ENCODE measurements at regions not wholly inside any gene's neighbourhood (a gene's known extent, or its start where the extent isn't known, plus 50 kb on each side); places are given as distances from the start of the nearest gene placed in this dataset.
A peak's percentile ranks its signal among the peaks of the same experiment; 100 is the strongest.

DNA sequence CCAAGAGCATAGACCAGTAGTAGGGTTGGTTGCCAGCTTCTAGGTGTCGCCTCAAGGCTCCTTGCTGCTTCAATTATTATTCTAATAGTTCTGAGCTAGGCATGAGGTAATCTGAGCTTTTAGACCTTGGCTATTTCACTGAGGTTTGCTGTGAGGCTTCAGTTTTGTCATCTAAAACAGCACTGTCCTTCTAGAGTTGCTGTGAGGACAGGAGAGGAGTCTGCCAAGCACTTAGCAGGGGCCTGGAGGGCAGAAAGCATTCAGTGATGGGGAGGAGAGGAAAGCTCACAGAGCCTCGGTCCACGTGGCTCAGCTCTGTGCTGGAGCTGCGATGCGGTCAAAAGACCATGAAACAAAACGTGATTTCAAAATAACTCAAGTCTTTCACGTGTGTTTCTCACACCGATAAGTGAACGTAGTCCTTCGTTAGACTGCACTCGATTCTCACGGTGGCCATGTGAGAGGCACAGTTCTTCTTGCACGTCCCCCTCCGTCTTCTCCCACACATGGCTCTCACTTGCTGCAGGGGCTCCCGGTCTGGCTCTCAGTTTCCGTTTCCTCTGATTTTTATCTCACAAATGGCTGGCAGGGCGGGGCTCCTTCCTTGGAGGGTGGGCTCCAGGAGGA is 113.7 kb downstream of the B3GNT2 start:
- Mint-ChIP-seq H3K9me3 (no peaks in the 10 kb centered on the region), H3K36me3 (no peaks in the 10 kb centered on the region), H3K4me3 (no peak overlapping the region), H3K4me1 (peaks cover 49% of the 10 kb centered on the region), H3K27ac (peak overlapping the region; percentile 92), H3K27me3 (ENCODE audit: insufficient read depth, low read depth) (peaks cover 3% of the 10 kb centered on the region)
- Histone ChIP-seq H3K36me3 (no peaks in the 10 kb centered on the region), H3F3A (ENCODE audit: low read depth) (peaks cover 14% of the 10 kb centered on the region), H3K27me3 (no peaks in the 10 kb centered on the region), H3K9ac (no peak overlapping the region), H3K4me2 (peak overlapping the region; percentile 20), H2AFZ (replicated peaks) (peak overlapping the region; percentile 86), H3K9me3 (ENCODE audit: low read depth) (no peaks in the 10 kb centered on the region), H3K79me2 (ENCODE audit: low read depth) (no peaks in the 10 kb centered on the region), H3K4me1 (peaks cover 39% of the 10 kb centered on the region), H3K4me3 (no peak overlapping the region), H4K20me1 (ENCODE audit: low read depth) (no peaks in the 10 kb centered on the region), H3K27ac (no peak overlapping the region)
- TF ChIP-seq EZH2phosphoT487 (IDR thresholded peaks at IDR 0.05) = no peak
- TF ChIP-seq, protein P1, sequence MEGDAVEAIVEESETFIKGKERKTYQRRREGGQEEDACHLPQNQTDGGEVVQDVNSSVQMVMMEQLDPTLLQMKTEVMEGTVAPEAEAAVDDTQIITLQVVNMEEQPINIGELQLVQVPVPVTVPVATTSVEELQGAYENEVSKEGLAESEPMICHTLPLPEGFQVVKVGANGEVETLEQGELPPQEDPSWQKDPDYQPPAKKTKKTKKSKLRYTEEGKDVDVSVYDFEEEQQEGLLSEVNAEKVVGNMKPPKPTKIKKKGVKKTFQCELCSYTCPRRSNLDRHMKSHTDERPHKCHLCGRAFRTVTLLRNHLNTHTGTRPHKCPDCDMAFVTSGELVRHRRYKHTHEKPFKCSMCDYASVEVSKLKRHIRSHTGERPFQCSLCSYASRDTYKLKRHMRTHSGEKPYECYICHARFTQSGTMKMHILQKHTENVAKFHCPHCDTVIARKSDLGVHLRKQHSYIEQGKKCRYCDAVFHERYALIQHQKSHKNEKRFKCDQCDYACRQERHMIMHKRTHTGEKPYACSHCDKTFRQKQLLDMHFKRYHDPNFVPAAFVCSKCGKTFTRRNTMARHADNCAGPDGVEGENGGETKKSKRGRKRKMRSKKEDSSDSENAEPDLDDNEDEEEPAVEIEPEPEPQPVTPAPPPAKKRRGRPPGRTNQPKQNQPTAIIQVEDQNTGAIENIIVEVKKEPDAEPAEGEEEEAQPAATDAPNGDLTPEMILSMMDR (IDR thresholded peaks at IDR 0.05) = no peak
- no peak for TF ChIP-seq EZH2 (IDR thresholded peaks at IDR 0.05)
- no peak for DNase-seq (ENCODE audit: low spot score)

DNA sequence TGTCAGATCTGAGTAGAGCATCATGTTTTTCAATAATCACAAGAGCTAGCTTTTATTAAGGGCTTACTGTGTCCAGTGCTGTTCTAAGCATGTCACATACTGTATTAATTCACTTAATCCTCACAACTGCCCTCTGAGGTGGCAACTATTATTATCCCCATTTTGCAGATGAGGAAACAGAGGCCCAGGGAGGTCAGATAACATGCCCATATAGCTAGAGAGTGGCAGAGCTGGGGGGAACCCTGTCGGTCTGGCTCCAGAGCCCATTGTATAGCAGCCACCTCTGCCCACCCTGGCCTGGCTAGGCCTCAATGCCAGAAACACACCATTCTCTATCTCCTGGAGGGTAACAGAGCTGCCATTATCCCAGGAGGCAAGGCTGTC is 113.2 kb downstream of the B3GNT2 start:
- Mint-ChIP-seq H3K36me3 (no peaks in the 10 kb centered on the region), H3K27ac (no peak overlapping the region), H3K4me3 (no peak overlapping the region), H3K27me3 (ENCODE audit: insufficient read depth, low read depth) (peaks cover 3% of the 10 kb centered on the region), H3K4me1 (peaks cover 54% of the 10 kb centered on the region), H3K9me3 (no peaks in the 10 kb centered on the region)
- Histone ChIP-seq H3K4me3 (no peak overlapping the region), H3K4me2 (peak overlapping the region; percentile 20), H3K27ac (no peak overlapping the region), H4K20me1 (ENCODE audit: low read depth) (no peaks in the 10 kb centered on the region), H3K36me3 (no peaks in the 10 kb centered on the region), H3K27me3 (no peaks in the 10 kb centered on the region), H3K79me2 (ENCODE audit: low read depth) (no peaks in the 10 kb centered on the region), H3F3A (ENCODE audit: low read depth) (peaks cover 14% of the 10 kb centered on the region), H3K9ac (no peak overlapping the region), H3K4me1 (peaks cover 44% of the 10 kb centered on the region), H2AFZ (replicated peaks) (peak overlapping the region; percentile 86), H3K9me3 (ENCODE audit: low read depth) (no peaks in the 10 kb centered on the region)
- no peak for TF ChIP-seq EZH2 (IDR thresholded peaks at IDR 0.05)
- TF ChIP-seq, protein P1 (IDR thresholded peaks at IDR 0.05) = no peak
- TF ChIP-seq EZH2phosphoT487 (IDR thresholded peaks at IDR 0.05) = no peak
- no peak for DNase-seq (ENCODE audit: low spot score)

DNA sequence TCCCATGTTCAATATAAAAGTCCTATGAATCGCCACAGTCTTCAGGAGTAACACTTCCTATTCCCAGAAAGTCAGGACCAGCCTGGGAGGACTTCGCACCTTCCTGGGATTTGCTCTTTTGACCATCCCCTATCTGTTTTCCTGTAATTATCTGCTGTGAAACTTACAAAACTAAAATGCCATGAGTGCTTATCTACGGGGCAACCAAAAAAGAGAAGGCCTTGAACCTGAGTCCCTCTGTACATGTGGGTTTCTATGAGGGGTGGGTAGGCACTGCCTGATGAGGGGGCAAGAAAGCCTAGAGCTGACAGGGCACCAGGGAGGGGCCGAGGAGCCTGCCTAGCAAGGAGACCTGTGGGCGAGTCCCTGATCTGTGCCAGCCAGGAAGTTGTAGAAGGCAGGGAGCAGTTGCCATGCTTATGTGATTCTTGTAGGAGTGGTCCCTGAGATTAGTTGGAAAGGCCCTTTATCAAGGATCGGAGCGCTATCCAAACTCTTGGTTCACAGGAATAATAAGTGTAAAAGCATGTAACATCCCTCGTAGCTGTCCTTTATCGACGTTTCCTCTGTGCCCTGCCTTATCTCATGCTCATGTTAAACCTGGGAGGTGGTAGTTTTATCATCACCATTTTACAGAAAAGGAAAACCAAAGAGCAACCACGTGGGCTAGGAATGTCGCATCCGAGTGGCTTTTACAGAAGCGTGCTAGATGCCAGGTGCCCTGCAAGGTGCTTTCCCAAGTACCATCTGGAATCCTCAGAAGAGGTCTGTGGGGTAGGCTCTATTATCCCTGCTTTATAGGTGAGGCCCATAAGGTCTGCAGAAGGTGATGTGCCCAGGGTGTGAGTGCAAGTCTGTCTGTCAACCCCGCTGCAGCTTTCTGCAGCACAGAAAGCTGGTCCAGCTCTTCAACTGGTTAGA is 111.8 kb downstream of the B3GNT2 start:
- Mint-ChIP-seq H3K27me3 (ENCODE audit: insufficient read depth, low read depth) (peaks cover 3% of the 10 kb centered on the region), H3K9me3 (no peaks in the 10 kb centered on the region), H3K36me3 (no peaks in the 10 kb centered on the region), H3K4me1 (peaks cover 56% of the 10 kb centered on the region), H3K27ac (peak overlapping the region; percentile 83), H3K4me3 (no peak overlapping the region)
- no peak overlapping the region for H3K4me3 ChIP-seq
- H4K20me1 ChIP-seq (ENCODE audit: low read depth) = no peaks in the 10 kb centered on the region
- peaks cover 48% of the 10 kb centered on the region for H3K4me1 ChIP-seq
- peaks cover 14% of the 10 kb centered on the region for H3F3A ChIP-seq (ENCODE audit: low read depth)
- H3K36me3 ChIP-seq = no peaks in the 10 kb centered on the region
- TF ChIP-seq EZH2 (IDR thresholded peaks at IDR 0.05) (no peak), EZH2phosphoT487 (IDR thresholded peaks at IDR 0.05) (no peak)
- TF ChIP-seq, protein P1 (IDR thresholded peaks at IDR 0.05) = no peak
- H3K27ac ChIP-seq = no peak overlapping the region
- no peaks in the 10 kb centered on the region for H3K9me3 ChIP-seq (ENCODE audit: low read depth)
- H3K79me2 ChIP-seq (ENCODE audit: low read depth) = no peaks in the 10 kb centered on the region
- DNase-seq (ENCODE audit: low spot score) = no peak
- H3K4me2 ChIP-seq = peak overlapping the region; percentile 52
- H3K9ac ChIP-seq = no peak overlapping the region
- H3K27me3 ChIP-seq = no peaks in the 10 kb centered on the region
- H2AFZ ChIP-seq (replicated peaks) = no peak overlapping the region
